ENCODE measurements at regions not wholly inside any gene's neighbourhood (a gene's known extent, or its start where the extent isn't known, plus 50 kb on each side); places are given as distances from the start of the nearest gene placed in this dataset.
"Not testable (repeated sequence)": the region's sequence is repeated elsewhere in the genome, so short reads cannot be mapped to it uniquely, and the experiment has no call there.

GRCh38 chr4:12416755-12417154 lies 988.1 kb upstream of the HS3ST1 start:
- no peak for DNase-seq

GRCh38 chr4:12414181-12414812 lies 985.6 kb upstream of the HS3ST1 start:
- no peak for DNase-seq

- no peak for DNase-seq
Observed at GRCh38 chr4:12411072-12411471, 982.4 kb upstream of the HS3ST1 start.

DNA sequence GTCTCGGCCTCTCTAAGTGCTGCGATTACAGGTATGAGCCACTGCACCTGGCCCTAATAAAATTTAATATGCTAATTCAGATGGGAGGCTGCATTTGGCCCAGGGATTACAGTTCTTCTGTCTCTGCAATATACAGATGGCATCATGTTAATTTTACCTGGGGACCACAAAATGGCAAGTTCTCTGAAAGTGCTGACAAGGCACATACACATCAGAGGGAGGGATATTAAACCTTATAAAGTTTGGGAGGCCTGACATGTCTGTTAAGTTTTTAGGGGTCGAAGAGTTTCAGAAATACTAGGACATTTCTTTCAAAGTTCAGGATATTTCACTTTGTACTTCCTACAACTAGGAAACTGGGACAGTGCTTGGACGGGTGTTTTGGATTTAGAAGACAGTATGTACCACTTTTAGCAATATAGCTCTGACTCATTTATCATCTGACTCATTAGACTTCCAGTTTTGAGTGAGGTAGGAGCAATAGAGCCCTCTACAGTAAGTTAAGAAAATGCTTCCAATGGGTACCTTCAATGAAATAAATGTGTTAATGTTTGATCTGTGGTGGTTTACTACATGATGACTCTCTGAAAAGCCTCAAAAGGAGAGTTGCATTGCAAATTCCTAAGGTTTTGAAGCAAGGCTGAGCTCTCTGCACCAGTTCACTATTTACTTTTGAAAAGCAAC lies 981.0 kb upstream of the HS3ST1 start:
- DNase-seq, result no peak

- no peak for DNase-seq
Observed at GRCh38 chr4:12408364-12408763, 979.7 kb upstream of the HS3ST1 start.

GRCh38 chr4:12403175-12403574 lies 974.5 kb upstream of the HS3ST1 start:
- DNase-seq, result no peak

DNA sequence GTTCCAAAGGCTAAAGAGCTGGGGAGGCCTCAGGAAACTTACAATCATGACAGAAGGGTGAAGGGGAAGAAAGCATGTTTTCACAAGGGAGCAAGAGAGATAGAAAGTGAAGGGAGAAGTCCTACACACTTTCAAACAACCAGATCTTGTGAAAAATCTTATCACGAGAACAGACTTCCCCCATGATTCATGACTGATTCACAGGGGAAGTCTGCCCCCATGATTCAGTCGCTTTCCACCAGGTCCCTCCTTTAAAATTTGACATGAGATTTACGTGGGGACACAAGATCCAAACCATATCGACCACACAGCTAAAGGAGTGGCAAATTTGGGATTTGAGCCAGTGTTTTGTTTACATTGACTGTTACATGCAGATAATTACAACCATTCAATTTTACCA lies 971.1 kb upstream of the HS3ST1 start:
- no peak for DNase-seq

GRCh38 chr4:12393631-12394262 lies 965.1 kb upstream of the HS3ST1 start:
- DNase-seq, result no peak

GRCh38 chr4:12389604-12390003 lies 960.9 kb upstream of the HS3ST1 start:
- DNase-seq, result no peak

- DNase-seq, result no peak
Observed at GRCh38 chr4:12382567-12382966, 953.9 kb upstream of the HS3ST1 start.

DNA sequence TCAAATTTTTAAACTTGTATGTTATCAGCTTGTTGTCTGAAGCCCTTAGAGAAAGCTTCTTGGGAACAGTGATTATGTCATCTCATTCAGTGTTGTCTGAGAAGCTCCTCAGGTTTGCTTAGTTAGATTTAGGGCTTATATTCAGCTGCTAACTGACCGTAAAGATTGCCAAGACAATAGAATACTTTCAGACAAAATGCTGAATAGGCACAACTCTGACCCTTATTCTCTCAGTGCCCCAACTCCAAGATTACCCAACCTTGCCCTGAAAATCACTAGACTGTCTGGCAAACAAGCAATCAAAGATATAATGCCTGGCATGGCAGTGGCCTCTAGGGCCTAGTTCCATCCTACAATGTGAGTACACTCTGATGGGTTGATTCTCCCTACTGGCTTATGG lies 950.5 kb upstream of the HS3ST1 start:
- DNase-seq, result no peak

DNA sequence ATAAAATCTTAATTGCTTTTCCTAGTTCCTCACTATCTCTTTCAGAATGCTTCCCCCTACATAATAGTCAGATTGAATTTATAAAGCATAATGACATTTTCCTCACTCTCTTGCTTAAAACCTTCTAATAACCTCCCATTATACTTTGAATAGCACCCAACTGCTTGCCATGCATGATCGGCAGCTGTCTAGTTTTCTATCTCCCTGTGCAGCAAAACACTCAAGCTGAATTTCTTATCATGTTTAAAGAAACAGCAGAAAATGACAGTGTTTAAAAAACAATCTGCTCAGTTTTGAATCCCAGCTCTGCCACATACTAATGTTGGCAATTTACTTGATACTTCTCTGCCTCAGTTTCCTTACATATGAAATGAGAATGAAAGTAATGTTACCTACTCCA lies 947.1 kb upstream of the HS3ST1 start:
- no peak for DNase-seq

DNA sequence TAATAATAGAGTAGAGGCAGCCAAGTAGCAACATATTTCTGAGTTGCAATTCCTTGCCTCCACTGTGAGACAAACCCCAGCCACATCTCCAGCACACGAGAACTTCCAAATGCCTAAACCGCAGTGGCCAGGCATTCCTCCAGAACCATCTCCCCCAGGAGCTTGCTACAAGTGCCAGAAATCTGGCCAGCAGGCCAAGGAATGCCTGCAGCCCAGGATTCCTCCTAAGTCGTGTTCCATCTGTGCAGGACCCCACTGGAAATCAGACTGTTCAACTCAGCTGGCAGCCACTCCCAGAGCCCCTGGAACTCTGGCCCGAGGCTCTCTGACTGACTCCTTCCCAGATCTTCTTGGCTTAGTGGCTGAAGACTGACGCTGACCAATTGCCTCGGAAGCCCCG lies 937.2 kb upstream of the HS3ST1 start:
- not testable (repeated sequence) for DNase-seq

DNA sequence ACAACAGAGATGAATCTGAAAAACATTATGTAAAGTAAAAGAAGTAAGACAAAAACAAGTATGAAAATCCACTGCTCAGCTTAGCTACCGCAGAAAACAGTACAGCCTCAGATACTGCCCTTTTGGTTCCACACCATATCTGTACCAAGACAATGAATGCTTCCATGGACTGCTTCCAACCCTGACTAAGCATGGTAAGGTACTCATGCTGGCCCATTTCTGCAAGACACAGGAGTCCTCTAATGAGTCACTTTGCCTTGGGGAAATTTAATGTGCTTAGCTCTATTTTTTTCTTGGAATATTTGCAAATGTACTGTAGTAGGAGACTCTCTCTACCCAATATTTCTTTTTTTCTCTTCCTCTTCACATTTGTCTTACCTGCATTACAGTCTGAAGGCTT lies 931.7 kb upstream of the HS3ST1 start:
- DNase-seq, result no peak

- DNase-seq, result no peak
Observed at GRCh38 chr4:12359420-12359819, 930.7 kb upstream of the HS3ST1 start.

GRCh38 chr4:12333083-12333482 lies 904.4 kb upstream of the HS3ST1 start:
- DNase-seq, result not testable (repeated sequence)

DNA sequence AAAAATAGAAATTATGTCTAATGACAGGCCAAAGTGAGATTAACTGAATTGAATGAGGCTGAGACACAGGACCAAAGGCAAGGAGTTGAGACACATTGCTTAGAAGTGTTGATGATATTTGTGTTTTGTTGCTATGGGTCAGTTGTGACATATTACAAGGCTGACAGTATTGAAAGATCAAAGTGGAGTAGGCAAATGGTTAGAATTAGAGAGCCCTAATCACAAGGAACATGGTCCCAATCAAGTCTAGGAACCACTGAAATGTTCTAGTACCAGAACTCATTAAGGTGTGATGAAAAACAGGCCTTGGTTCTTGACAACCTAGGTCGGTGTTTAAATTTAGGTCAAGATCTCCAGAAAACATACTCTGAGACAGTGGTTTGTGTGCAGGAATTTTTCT lies 896.3 kb upstream of the HS3ST1 start:
- DNase-seq, result no peak

DNA sequence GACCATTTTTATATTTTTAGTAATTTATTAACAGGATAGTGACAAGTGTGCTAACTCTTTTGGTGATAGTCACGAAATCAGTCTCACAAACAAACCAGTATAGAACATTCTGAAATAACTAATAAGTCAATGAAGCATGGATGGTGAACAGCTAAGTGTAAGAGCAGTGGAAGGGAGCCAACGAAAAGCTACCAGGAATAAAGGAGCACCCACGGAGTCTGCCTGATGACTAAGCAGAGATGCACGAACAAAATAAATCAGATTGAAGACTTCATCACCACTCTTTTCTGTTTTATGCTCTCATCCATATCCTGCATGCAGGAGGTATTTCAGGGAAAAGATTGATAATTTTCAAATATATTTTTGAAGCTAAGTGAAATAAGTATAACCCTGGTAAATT lies 891.1 kb upstream of the HS3ST1 start:
- no peak for DNase-seq

GRCh38 chr4:12304905-12305304 lies 876.2 kb upstream of the HS3ST1 start:
- DNase-seq, result no peak

DNA sequence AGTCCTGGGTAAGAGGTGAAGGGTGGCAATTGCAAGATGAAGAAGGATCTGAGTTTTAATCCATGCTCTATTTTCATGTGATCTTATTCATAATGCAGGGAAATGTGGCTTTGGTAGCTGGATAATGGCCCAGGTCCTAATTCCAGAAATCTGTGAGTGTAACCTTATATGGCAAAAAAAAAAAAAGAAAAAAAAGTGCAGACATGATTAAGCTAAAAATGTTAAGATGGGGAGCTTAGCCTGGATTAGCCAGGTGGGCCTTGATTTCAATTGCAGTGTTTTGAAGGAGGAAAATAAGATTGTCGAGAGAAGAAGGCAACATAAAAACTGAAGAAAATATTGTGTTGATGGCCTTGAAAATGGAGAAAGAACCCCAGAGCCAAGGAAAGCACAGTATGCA lies 867.7 kb upstream of the HS3ST1 start:
- no peak for DNase-seq

DNA sequence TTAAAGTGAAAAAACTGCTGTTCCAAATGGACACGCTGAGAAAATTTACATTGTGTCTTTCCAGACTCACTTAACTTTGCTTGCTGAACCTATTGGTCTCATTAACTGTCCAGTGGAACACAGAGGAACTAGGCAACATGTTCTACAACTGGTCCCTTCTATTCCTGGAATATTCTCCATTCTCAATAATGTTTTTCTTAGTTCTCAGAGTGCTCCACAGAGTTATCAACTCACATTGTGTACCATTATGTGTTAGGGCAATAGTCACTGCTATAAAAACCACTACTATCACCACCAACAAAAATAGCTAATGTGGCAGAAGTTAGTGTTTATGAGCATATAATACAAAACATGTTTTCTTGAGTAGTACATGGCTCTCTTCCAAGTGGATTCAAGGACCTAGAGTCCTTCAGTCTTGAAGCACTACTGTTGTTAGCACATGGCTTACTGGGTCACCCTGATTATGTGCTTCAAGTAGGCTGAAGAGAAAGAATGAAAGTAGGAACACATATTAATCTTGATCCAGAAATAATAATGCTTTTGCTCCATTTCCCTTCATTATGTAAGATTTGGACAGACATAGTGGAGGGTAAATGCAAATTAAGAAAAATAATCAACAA lies 865.3 kb upstream of the HS3ST1 start:
- no peak for DNase-seq

GRCh38 chr4:12286351-12286750 lies 857.7 kb upstream of the HS3ST1 start:
- no peak for DNase-seq

DNA sequence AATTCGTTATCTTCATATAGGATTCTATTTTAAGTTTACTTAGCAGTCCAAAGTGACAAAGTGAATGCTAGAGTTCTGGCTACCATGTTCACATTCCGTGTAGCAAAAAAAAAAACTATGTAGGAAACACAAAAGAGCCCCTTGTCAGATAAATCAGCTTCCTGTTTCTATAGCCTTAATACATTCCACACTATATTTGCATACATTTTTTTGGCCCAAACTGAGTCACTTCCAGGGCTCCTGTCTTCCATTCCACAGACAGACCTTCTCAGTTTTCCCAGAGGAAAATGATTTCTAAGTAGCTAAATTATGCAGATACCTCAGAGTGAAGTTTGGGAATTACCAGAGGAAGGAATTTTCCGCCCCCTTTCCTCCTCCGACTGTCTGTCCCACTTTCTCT lies 841.9 kb upstream of the HS3ST1 start:
- no peak for DNase-seq

GRCh38 chr4:12265554-12265953 lies 836.9 kb upstream of the HS3ST1 start:
- no peak for DNase-seq

Data from activated CD4-positive, alpha-beta T cell treated with anti-CD3 and anti-CD28 coated beads, Interleukin-2, amount 50 U/mL, for 48 hours (primary cell).